GM23338 (cell line): ENCODE measurements at regions not wholly inside any gene's neighbourhood (a gene's known extent, or its start where the extent isn't known, plus 50 kb on each side); places are given as distances from the start of the nearest gene placed in this dataset.
"Not testable (repeated sequence)": the region's sequence is repeated elsewhere in the genome, so short reads cannot be mapped to it uniquely, and the experiment has no call there.

ENCODE experiments used
- ATAC-seq: fragments of 200-7000 bp; cut with Tn5 transposase; 3 replicates; pipeline ENCODE4 v1.9.1; 2020
- DNase-seq: peaks from one replicate; pipeline ENCODE4 v3.0.0-alpha.2; 2015; ENCODE audit warnings: low spot score
- H2AFZ ChIP-seq: fragments of 200-600 bp; sonication (generic); 2 replicates; pipeline ENCODE4 v1.8.0; 2016; ENCODE audit warnings: antibody characterized with exemption, mild to moderate bottlenecking, moderate library complexity
- H3F3A ChIP-seq: fragments of 200-600 bp; sonication (generic); replicated peaks from 2 replicates; pipeline ENCODE4 v1.8.0; 2017; ENCODE audit warnings: antibody characterized with exemption, mixed run types, low read depth
- H3K27ac ChIP-seq: fragments of 200-600 bp; sonication (generic); 2 replicates; pipeline ENCODE4 v1.6.1; 2016; ENCODE audit warnings: low read depth
- H3K27me3 ChIP-seq: fragments of 200-600 bp; sonication (generic); 2 replicates; pipeline ENCODE4 v1.8.0; 2016; ENCODE audit warnings: mild to moderate bottlenecking, mixed run types, moderate library complexity; ENCODE audit not compliant: insufficient read depth
- H3K36me3 ChIP-seq: fragments of 200-600 bp; sonication (generic); 2 replicates; pipeline ENCODE4 v1.8.0; 2016; ENCODE audit warnings: mild to moderate bottlenecking; ENCODE audit not compliant: insufficient read depth
- H3K4me1 ChIP-seq: fragments of 200-600 bp; sonication (generic); 2 replicates; pipeline ENCODE4 v1.8.0; 2016; ENCODE audit warnings: mild to moderate bottlenecking, moderate library complexity; ENCODE audit not compliant: insufficient read depth
- H3K4me2 ChIP-seq: fragments of 200-600 bp; sonication (generic); 2 replicates; pipeline ENCODE4 v1.7.1; 2017; ENCODE audit warnings: mixed run types
- H3K4me3 ChIP-seq: fragments of 200-600 bp; sonication (generic); 2 replicates; pipeline ENCODE4 v1.6.1; 2016; ENCODE audit warnings: mixed run types
- H3K79me2 ChIP-seq: fragments of 200-600 bp; sonication (generic); replicated peaks from 2 replicates; pipeline ENCODE4 v1.8.0; 2017; ENCODE audit warnings: mild to moderate bottlenecking; ENCODE audit not compliant: insufficient read depth
- H3K9me2 ChIP-seq: fragments of 200-600 bp; sonication (generic); 2 replicates; pipeline ENCODE4 v1.8.0; 2017; ENCODE audit not compliant: insufficient read depth
- H4K20me1 ChIP-seq: fragments of 200-600 bp; sonication (generic); replicated peaks from 2 replicates; pipeline ENCODE4 v1.8.0; 2017; ENCODE audit warnings: mild to moderate bottlenecking; ENCODE audit not compliant: insufficient read depth
- H3K27ac Mint-ChIP-seq: 2 replicates; pipeline ENCODE4 v1.8.0; 2020; ENCODE audit warnings: inconsistent platforms, mild to moderate bottlenecking, moderate library complexity, mixed read lengths
- H3K27me3 Mint-ChIP-seq: 3 replicates; pipeline ENCODE4 v1.8.0; 2022; ENCODE audit warnings: low read depth, mild to moderate bottlenecking, moderate library complexity, mixed read lengths, inconsistent platforms; ENCODE audit not compliant: insufficient read depth, poor library complexity
- H3K36me3 Mint-ChIP-seq: 3 replicates; pipeline ENCODE4 v1.8.0; 2021; ENCODE audit warnings: low read depth, mild to moderate bottlenecking, inconsistent platforms, moderate library complexity, mixed read lengths
- H3K4me1 Mint-ChIP-seq: 3 replicates; pipeline ENCODE4 v1.8.0; 2020; ENCODE audit warnings: mild to moderate bottlenecking, inconsistent platforms, mixed read lengths
- H3K4me3 Mint-ChIP-seq: 3 replicates; pipeline ENCODE4 v1.8.0; 2021; ENCODE audit warnings: moderate library complexity, mild to moderate bottlenecking, inconsistent platforms, mixed read lengths
- H3K9me3 Mint-ChIP-seq: 3 replicates; pipeline ENCODE4 v1.8.0; 2020; ENCODE audit warnings: moderate library complexity, mild to moderate bottlenecking, inconsistent platforms, mixed read lengths
- EZH2 ChIP-seq: fragments of 200-600 bp; sonication (generic); IDR thresholded peaks from one replicate; pipeline ENCODE4 v1.8.0; 2017; ENCODE audit warnings: antibody characterized with exemption, mild to moderate bottlenecking, low read depth; ENCODE audit not compliant: unreplicated experiment
- EZH2phosphoT487 ChIP-seq: fragments of 200-600 bp; sonication (generic); IDR thresholded peaks from one replicate; pipeline ENCODE4 v1.8.1; 2018; ENCODE audit warnings: antibody characterized with exemption; ENCODE audit not compliant: unreplicated experiment
- NANOG ChIP-seq: IDR thresholded peaks from 2 replicates; pipeline ENCODE4 v1.6.1; 2016; ENCODE audit warnings: antibody characterized with exemption, borderline replicate concordance
- POLR2AphosphoS5 ChIP-seq: IDR thresholded peaks from 2 replicates; pipeline ENCODE4 v1.6.1; 2016; ENCODE audit warnings: antibody characterized with exemption, low read depth
- ZNF114 ChIP-seq: fragments of 250-450 bp; sonication (Bioruptor Pico); IDR thresholded peaks from 2 replicates; pipeline ENCODE4 v1.5.0; 2020; ENCODE audit warnings: mild to moderate bottlenecking, moderate library complexity
- ZNF331 ChIP-seq: fragments of 250-450 bp; sonication (Bioruptor Pico); IDR thresholded peaks from 2 replicates; pipeline ENCODE4 v1.5.0; 2020; ENCODE audit warnings: low read depth, mild to moderate bottlenecking, moderate library complexity

- Histone ChIP-seq H3K27ac (no peak overlapping the region), H3F3A (no peaks in the 10 kb centered on the region), H2AFZ (no peak overlapping the region), H3K9me2 (no peaks in the 10 kb centered on the region; the same call in 1 of the 2 replicates), H3K79me2 (no peaks in the 10 kb centered on the region), H3K36me3 (no peaks in the 10 kb centered on the region), H4K20me1 (no peaks in the 10 kb centered on the region), H3K4me2 (no peak overlapping the region), H3K27me3 (no peaks in the 10 kb centered on the region), H3K4me3 (no peak overlapping the region), H3K4me1 (peaks cover 17% of the 10 kb centered on the region)
- peaks cover 7% of the 10 kb centered on the region; the same call in 2 of the 3 replicates for H3K4me1 Mint-ChIP-seq
- DNase-seq: peak; percentile 60
- no peaks in the 10 kb centered on the region for H3K36me3 Mint-ChIP-seq
- H3K9me3 Mint-ChIP-seq: no peaks in the 10 kb centered on the region
- ATAC-seq: peak; percentile 71
- TF ChIP-seq EZH2 (no peak), ZNF114 (CRISPR knock-in tag) (no peak), NANOG (peak; percentile 21; the same call in 1 of the 2 replicates), ZNF331 (CRISPR knock-in tag) (no peak)
- H3K27ac Mint-ChIP-seq: no peak overlapping the region
- no peak overlapping the region for H3K4me3 Mint-ChIP-seq
- no peaks in the 10 kb centered on the region for H3K27me3 Mint-ChIP-seq
These were observed 478.7 kb downstream of the PRR16 start for GRCh38 chr5:120942596-120943350.

GRCh38 chr5:120949596-120949995 lies 485.5 kb downstream of the PRR16 start:
- not testable (repeated sequence) for H3K27me3 Mint-ChIP-seq, H3K27me3 ChIP-seq, H3K9me2 ChIP-seq, H3K4me3 ChIP-seq, H2AFZ ChIP-seq, H4K20me1 ChIP-seq, H3K4me1 Mint-ChIP-seq, H3K27ac Mint-ChIP-seq, H3K4me3 Mint-ChIP-seq, H3K27ac ChIP-seq, DNase-seq, H3F3A ChIP-seq, H3K4me2 ChIP-seq, H3K79me2 ChIP-seq, H3K4me1 ChIP-seq, ATAC-seq, H3K36me3 ChIP-seq
- Mint-ChIP-seq H3K36me3 (peaks cover 38% of the 10 kb centered on the region), H3K9me3 (peaks cover 51% of the 10 kb centered on the region)

- H2AFZ ChIP-seq, H3K9me2 ChIP-seq, H3K4me3 Mint-ChIP-seq, H4K20me1 ChIP-seq, H3K4me1 Mint-ChIP-seq, H3F3A ChIP-seq, H3K79me2 ChIP-seq, H3K36me3 ChIP-seq, H3K27me3 ChIP-seq, H3K4me2 ChIP-seq, H3K4me1 ChIP-seq, H3K27me3 Mint-ChIP-seq, H3K27ac Mint-ChIP-seq, DNase-seq, H3K4me3 ChIP-seq, ATAC-seq, H3K27ac ChIP-seq: not testable (repeated sequence)
- H3K9me3 Mint-ChIP-seq: peaks cover 56% of the 10 kb centered on the region
- H3K36me3 Mint-ChIP-seq: peaks cover 40% of the 10 kb centered on the region
These were observed 489.3 kb downstream of the PRR16 start for GRCh38 chr5:120953445-120953844.

- Mint-ChIP-seq H3K4me1 (peaks cover under 1% of the 10 kb centered on the region), H3K36me3 (peaks cover 39% of the 10 kb centered on the region), H3K9me3 (peaks cover 54% of the 10 kb centered on the region), H3K27me3 (no peaks in the 10 kb centered on the region), H3K27ac (no peak overlapping the region), H3K4me3 (no peak overlapping the region)
- Histone ChIP-seq H3K4me1 (no peaks in the 10 kb centered on the region), H3K4me2 (no peak overlapping the region), H3K36me3 (peaks cover 9% of the 10 kb centered on the region; the same call in 1 of the 2 replicates), H3K79me2 (no peaks in the 10 kb centered on the region), H3K4me3 (no peak overlapping the region), H3K9me2 (0 out of 2 replicates have a peak, but pooled peaks cover 2% of the 10 kb centered on the region), H3F3A (no peaks in the 10 kb centered on the region), H4K20me1 (no peaks in the 10 kb centered on the region), H3K27ac (no peak overlapping the region), H3K27me3 (no peaks in the 10 kb centered on the region), H2AFZ (no peak overlapping the region)
- ATAC-seq (no peak), DNase-seq (no peak)
- TF ChIP-seq EZH2phosphoT487 (no peak), ZNF114 (CRISPR knock-in tag) (no peak), POLR2AphosphoS5 (no peak)
These were observed 490.2 kb downstream of the PRR16 start for GRCh38 chr5:120954255-120954654.
